Effector memory CD8-positive, alpha-beta T cell (primary cell): ENCODE measurements at regions not wholly inside any gene's neighbourhood (a gene's known extent, or its start where the extent isn't known, plus 50 kb on each side); places are given as distances from the start of the nearest gene placed in this dataset.

ENCODE experiments used
- ATAC-seq: fragments of 150-1000 bp; cut with Tn5 transposase; replicated peaks from 2 replicates; pipeline ENCODE4 v1.10.0; 2021; ENCODE audit warnings: mild to moderate bottlenecking, moderate library complexity
- DNase-seq, 3 experiments: peaks; one replicate each; pipeline ENCODE4 v3.0.0; 2021
- H3K27ac Mint-ChIP-seq, 2 donors: one replicate each; pipeline ENCODE4 v1.8.0; 2022; ENCODE audit warnings: mild to moderate bottlenecking in 2 of 2, mixed read lengths in 2 of 2, moderate library complexity in 2 of 2
- H3K27me3 Mint-ChIP-seq, 2 donors: one replicate each; pipeline ENCODE4 v1.8.0; 2022; ENCODE audit warnings: mixed read lengths in 2 of 2
- H3K36me3 Mint-ChIP-seq: one replicate; pipeline ENCODE4 v1.8.0; 2022; ENCODE audit warnings: mild to moderate bottlenecking, moderate library complexity, mixed read lengths; ENCODE audit not compliant: insufficient read depth
- H3K4me1 Mint-ChIP-seq, 2 donors: one replicate each; pipeline ENCODE4 v1.8.0; 2022; ENCODE audit warnings: low read depth in 2 of 2, mixed read lengths in 2 of 2
- H3K4me3 Mint-ChIP-seq, 2 donors: one replicate each; pipeline ENCODE4 v1.8.0; 2022; ENCODE audit warnings: mild to moderate bottlenecking in 2 of 2, mixed read lengths in 2 of 2, moderate library complexity in 2 of 2
- H3K9me3 Mint-ChIP-seq, 2 donors: one replicate each; pipeline ENCODE4 v1.8.0; 2022; ENCODE audit warnings: mixed read lengths in 2 of 2

- Mint-ChIP-seq H3K27me3 (peaks cover 0 to 9% of the 10 kb centered on the region in 2 donors), H3K36me3 (no peaks in the 10 kb centered on the region), H3K4me1 (no peaks in the 10 kb centered on the region), H3K4me3 (no peak overlapping the region), H3K9me3 (peaks cover 0 to 8% of the 10 kb centered on the region in 2 donors), H3K27ac (no peak overlapping the region)
- DNase-seq: no peak
- ATAC-seq: no peak
Observed at GRCh38 chr16:77060614-77061013, 130.4 kb upstream of the MON1B start.

GRCh38 chr16:77062878-77063675, 127.9 kb upstream of the MON1B start:
- no peak overlapping the region for H3K27ac Mint-ChIP-seq
- H3K4me3 Mint-ChIP-seq: no peak overlapping the region

GRCh38 chr16:77063676-77064016, 127.3 kb upstream of the MON1B start:
- no peaks in the 10 kb centered on the region for H3K4me1 Mint-ChIP-seq
- ATAC-seq (no peak), DNase-seq (no peak)
- no peak overlapping the region for H3K27ac Mint-ChIP-seq
- no peaks in the 10 kb centered on the region for H3K9me3 Mint-ChIP-seq
- H3K4me3 Mint-ChIP-seq: no peak overlapping the region
- H3K27me3 Mint-ChIP-seq: peaks cover 9 to 10% of the 10 kb centered on the region in 2 donors
- no peaks in the 10 kb centered on the region for H3K36me3 Mint-ChIP-seq

More at GRCh38 chr16:77062878-77063675, 127.9 kb upstream of the MON1B start:
- ATAC-seq (no peak), DNase-seq (no peak)
- H3K27me3 Mint-ChIP-seq: peaks cover 9 to 10% of the 10 kb centered on the region in 2 donors
- H3K4me1 Mint-ChIP-seq: no peaks in the 10 kb centered on the region
- H3K36me3 Mint-ChIP-seq: no peaks in the 10 kb centered on the region
- H3K9me3 Mint-ChIP-seq: no peaks in the 10 kb centered on the region

- no peak for ATAC-seq
- no peak for DNase-seq
- Mint-ChIP-seq H3K9me3 (no peaks in the 10 kb centered on the region), H3K4me1 (no peaks in the 10 kb centered on the region), H3K4me3 (no peak overlapping the region), H3K27me3 (peaks cover 9 to 10% of the 10 kb centered on the region in 2 donors), H3K36me3 (no peaks in the 10 kb centered on the region), H3K27ac (no peak overlapping the region)
Observed at GRCh38 chr16:77064037-77064436, 127.0 kb upstream of the MON1B start.

- DNase-seq (no peak), ATAC-seq (no peak)
- H3K4me1 Mint-ChIP-seq: no peaks in the 10 kb centered on the region
- no peaks in the 10 kb centered on the region for H3K36me3 Mint-ChIP-seq
- H3K27me3 Mint-ChIP-seq: peaks cover 9 to 10% of the 10 kb centered on the region in 2 donors
- peaks cover 0 to 2% of the 10 kb centered on the region in 2 donors for H3K9me3 Mint-ChIP-seq
- no peak overlapping the region for H3K4me3 Mint-ChIP-seq
- H3K27ac Mint-ChIP-seq: peak overlapping the region in 1 of 2 donors; percentile 38
Observed at GRCh38 chr16:77066896-77067496, 124.0 kb upstream of the MON1B start.

GRCh38 chr16:77067900-77068299, 123.1 kb upstream of the MON1B start:
- no peak overlapping the region for H3K4me3 Mint-ChIP-seq
- no peaks in the 10 kb centered on the region for H3K4me1 Mint-ChIP-seq
- DNase-seq: no peak
- H3K27me3 Mint-ChIP-seq: peaks cover 9 to 10% of the 10 kb centered on the region in 2 donors
- H3K9me3 Mint-ChIP-seq: peaks cover 0 to 2% of the 10 kb centered on the region in 2 donors
- no peak overlapping the region for H3K27ac Mint-ChIP-seq
- H3K36me3 Mint-ChIP-seq: no peaks in the 10 kb centered on the region
- ATAC-seq: no peak

GRCh38 chr16:77068402-77068801, 122.6 kb upstream of the MON1B start:
- Mint-ChIP-seq H3K27me3 (peaks cover 9 to 10% of the 10 kb centered on the region in 2 donors), H3K4me3 (no peak overlapping the region), H3K4me1 (no peaks in the 10 kb centered on the region), H3K27ac (no peak overlapping the region), H3K9me3 (peaks cover 0 to 2% of the 10 kb centered on the region in 2 donors), H3K36me3 (no peaks in the 10 kb centered on the region)
- ATAC-seq (no peak), DNase-seq (no peak)

- no peak for DNase-seq
- no peaks in the 10 kb centered on the region for H3K36me3 Mint-ChIP-seq
- peaks cover 0 to 2% of the 10 kb centered on the region in 2 donors for H3K9me3 Mint-ChIP-seq
- H3K4me1 Mint-ChIP-seq: no peaks in the 10 kb centered on the region
- no peak for ATAC-seq
- peaks cover 0 to 10% of the 10 kb centered on the region in 2 donors for H3K27me3 Mint-ChIP-seq
- H3K4me3 Mint-ChIP-seq: no peak overlapping the region
- H3K27ac Mint-ChIP-seq: no peak overlapping the region
Observed at GRCh38 chr16:77069929-77070328, 121.1 kb upstream of the MON1B start.

GRCh38 chr16:77070683-77071082, 120.3 kb upstream of the MON1B start:
- no peaks in the 10 kb centered on the region for H3K36me3 Mint-ChIP-seq
- H3K27me3 Mint-ChIP-seq: peaks cover 0 to 10% of the 10 kb centered on the region in 2 donors
- no peak overlapping the region for H3K27ac Mint-ChIP-seq
- DNase-seq (no peak), ATAC-seq (no peak)
- H3K4me3 Mint-ChIP-seq: no peak overlapping the region
- H3K4me1 Mint-ChIP-seq: no peaks in the 10 kb centered on the region
- peaks cover 0 to 2% of the 10 kb centered on the region in 2 donors for H3K9me3 Mint-ChIP-seq

- DNase-seq (no peak), ATAC-seq (no peak)
- no peaks in the 10 kb centered on the region for H3K9me3 Mint-ChIP-seq
- H3K27ac Mint-ChIP-seq: no peak overlapping the region
- no peaks in the 10 kb centered on the region for H3K27me3 Mint-ChIP-seq
- H3K4me1 Mint-ChIP-seq: no peaks in the 10 kb centered on the region
- no peaks in the 10 kb centered on the region for H3K36me3 Mint-ChIP-seq
- no peak overlapping the region for H3K4me3 Mint-ChIP-seq
Observed at GRCh38 chr16:77076839-77077238, 114.2 kb upstream of the MON1B start.

GRCh38 chr16:77077256-77077922, 113.6 kb upstream of the MON1B start:
- Mint-ChIP-seq H3K4me1 (no peaks in the 10 kb centered on the region), H3K4me3 (no peak overlapping the region), H3K27me3 (no peaks in the 10 kb centered on the region), H3K9me3 (no peaks in the 10 kb centered on the region), H3K36me3 (no peaks in the 10 kb centered on the region), H3K27ac (no peak overlapping the region)
- no peak for ATAC-seq
- DNase-seq: no peak

- no peak for ATAC-seq
- no peak overlapping the region for H3K27ac Mint-ChIP-seq
- H3K4me1 Mint-ChIP-seq: no peaks in the 10 kb centered on the region
- H3K9me3 Mint-ChIP-seq: peaks cover 0 to 2% of the 10 kb centered on the region in 2 donors
- no peak overlapping the region for H3K4me3 Mint-ChIP-seq
- no peak for DNase-seq
- no peaks in the 10 kb centered on the region for H3K27me3 Mint-ChIP-seq
- H3K36me3 Mint-ChIP-seq: no peaks in the 10 kb centered on the region
Observed at GRCh38 chr16:77085981-77086380, 105.0 kb upstream of the MON1B start.

- no peak for ATAC-seq
Observed at GRCh38 chr16:77090062-77090461, 100.9 kb upstream of the MON1B start.

GRCh38 chr16:77093309-77093708, 97.7 kb upstream of the MON1B start:
- no peak for DNase-seq
- no peaks in the 10 kb centered on the region for H3K4me1 Mint-ChIP-seq
- no peak overlapping the region for H3K4me3 Mint-ChIP-seq
- no peaks in the 10 kb centered on the region for H3K36me3 Mint-ChIP-seq
- no peak overlapping the region for H3K27ac Mint-ChIP-seq
- no peak for ATAC-seq
- H3K27me3 Mint-ChIP-seq: peaks cover 0 to 7% of the 10 kb centered on the region in 2 donors
- no peaks in the 10 kb centered on the region for H3K9me3 Mint-ChIP-seq

More at GRCh38 chr16:77090062-77090461, 100.9 kb upstream of the MON1B start:
- H3K9me3 Mint-ChIP-seq: peaks cover 0 to 2% of the 10 kb centered on the region in 2 donors
- H3K36me3 Mint-ChIP-seq: no peaks in the 10 kb centered on the region
- H3K27me3 Mint-ChIP-seq: peaks cover 0 to 7% of the 10 kb centered on the region in 2 donors
- H3K4me3 Mint-ChIP-seq: no peak overlapping the region
- no peak for DNase-seq
- no peaks in the 10 kb centered on the region for H3K4me1 Mint-ChIP-seq
- H3K27ac Mint-ChIP-seq: no peak overlapping the region
